GM12865 (cell line): ENCODE measurements at regions not wholly inside any gene's neighbourhood (a gene's known extent, or its start where the extent isn't known, plus 50 kb on each side); places are given as distances from the start of the nearest gene placed in this dataset.

Experiments
- DNase-seq: peaks from one replicate; pipeline ENCODE4 v3.0.0; 2010; ENCODE audit warnings: low read depth
- H3K4me3 ChIP-seq: 2 replicates; pipeline ENCODE4 v1.5.1; 2011; ENCODE audit warnings: mild to moderate bottlenecking, low read depth, low read length, control low read depth
- TF ChIP-seq, protein P1 (sequence below): IDR thresholded peaks from 2 replicates; pipeline ENCODE4 v1.5.1; 2011; ENCODE audit warnings: low read length, control low read depth, low read depth, inconsistent platforms; ENCODE audit not compliant: insufficient read depth; ENCODE audit errors: missing control alignments

DNA sequence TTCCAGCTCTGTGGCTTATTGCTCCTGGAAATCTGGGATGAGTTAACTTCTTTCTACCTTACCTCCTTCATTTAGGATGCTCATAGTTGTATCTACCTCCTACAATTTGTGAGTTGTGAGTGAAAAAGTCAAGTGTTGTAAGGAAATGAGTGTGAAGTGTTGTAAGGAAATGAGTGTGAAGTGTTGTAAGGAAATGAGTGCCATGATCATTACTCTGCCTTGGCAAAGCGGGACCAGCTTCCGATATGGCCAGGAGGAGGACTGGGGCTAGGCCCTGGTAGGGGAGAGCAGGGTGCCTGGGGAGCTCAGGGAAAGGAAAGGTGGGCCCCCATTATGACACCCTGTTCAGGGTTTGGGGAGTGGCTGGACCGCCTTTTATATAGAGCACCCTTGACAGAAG, 435.2 kb downstream of the FGF9 start:
- DNase-seq, result no peak
- no peak overlapping the region for H3K4me3 ChIP-seq
- TF ChIP-seq, protein P1, sequence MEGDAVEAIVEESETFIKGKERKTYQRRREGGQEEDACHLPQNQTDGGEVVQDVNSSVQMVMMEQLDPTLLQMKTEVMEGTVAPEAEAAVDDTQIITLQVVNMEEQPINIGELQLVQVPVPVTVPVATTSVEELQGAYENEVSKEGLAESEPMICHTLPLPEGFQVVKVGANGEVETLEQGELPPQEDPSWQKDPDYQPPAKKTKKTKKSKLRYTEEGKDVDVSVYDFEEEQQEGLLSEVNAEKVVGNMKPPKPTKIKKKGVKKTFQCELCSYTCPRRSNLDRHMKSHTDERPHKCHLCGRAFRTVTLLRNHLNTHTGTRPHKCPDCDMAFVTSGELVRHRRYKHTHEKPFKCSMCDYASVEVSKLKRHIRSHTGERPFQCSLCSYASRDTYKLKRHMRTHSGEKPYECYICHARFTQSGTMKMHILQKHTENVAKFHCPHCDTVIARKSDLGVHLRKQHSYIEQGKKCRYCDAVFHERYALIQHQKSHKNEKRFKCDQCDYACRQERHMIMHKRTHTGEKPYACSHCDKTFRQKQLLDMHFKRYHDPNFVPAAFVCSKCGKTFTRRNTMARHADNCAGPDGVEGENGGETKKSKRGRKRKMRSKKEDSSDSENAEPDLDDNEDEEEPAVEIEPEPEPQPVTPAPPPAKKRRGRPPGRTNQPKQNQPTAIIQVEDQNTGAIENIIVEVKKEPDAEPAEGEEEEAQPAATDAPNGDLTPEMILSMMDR, result no peak

DNA sequence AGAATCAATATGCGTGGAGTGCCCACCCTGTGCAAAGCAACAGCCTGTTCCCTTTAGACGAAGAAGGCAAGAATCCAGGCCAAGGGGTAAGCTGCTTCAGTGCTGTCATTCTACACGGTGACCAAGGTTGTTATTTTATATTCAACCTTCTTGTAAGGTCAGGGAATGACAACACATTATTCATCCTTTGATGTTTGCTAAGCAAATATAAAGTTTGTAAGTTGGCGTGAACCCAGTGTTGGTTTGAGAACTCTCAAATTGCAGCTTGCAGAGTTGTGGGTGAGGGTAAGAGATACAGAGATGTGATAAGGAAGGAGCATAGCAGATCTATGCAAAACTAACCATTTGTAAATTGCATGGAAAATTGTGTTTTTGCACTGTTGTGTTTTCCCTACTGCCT, 436.7 kb downstream of the FGF9 start:
- TF ChIP-seq, protein P1, result no peak
- DNase-seq, result no peak
- no peak overlapping the region for H3K4me3 ChIP-seq

DNA sequence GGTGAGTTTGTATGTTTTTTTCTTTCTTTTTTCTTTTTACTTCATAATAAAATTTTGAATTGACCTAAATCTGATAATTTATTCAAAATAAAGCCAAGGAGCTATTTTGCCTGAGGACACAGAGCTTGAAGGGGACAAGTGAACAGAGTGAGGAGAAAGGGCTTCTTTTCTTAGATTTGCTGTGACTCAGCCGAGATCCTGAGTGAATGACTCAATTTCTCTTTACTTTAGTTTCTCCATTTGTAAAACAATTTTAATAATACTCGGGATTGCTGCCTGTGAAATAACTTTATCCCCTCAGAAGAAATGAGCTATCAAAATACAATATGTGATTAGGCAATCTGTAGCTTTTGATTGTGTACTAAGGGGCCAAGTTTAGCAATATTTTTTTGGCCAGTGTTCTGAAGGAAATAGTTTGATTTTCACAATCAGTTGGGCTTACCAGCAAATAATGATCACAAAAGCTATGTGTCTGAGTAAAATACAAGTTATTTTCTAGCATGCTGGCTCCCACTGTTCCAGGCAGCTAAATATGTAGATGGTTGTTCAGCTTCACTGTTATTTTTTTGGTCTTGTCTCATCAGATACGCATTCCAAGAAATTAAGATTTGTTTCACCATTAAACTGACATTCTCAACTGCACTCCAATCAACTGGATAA, 437.5 kb downstream of the FGF9 start:
- no peak overlapping the region for H3K4me3 ChIP-seq
- TF ChIP-seq, protein P1, result no peak
- DNase-seq, result no peak

DNA sequence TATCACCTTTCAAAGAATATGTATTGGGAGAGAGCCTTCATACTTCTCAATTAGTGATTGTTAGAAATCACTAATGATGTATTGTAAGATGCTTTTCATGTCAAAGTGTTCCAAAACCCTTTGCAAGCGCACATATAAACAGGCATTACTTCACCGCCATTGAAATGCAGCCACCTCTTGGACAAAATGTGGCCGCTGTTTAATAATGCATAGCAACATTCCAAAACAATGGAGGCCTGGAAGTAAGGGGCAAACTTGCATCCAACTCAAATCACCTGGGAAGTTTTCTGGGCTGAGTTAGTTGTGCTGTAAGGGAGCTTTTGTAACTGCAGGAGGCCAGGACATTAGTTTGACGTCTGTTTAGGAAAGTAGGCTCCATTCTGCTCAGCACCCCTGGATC, 438.1 kb downstream of the FGF9 start:
- DNase-seq, result no peak
- TF ChIP-seq, protein P1, result no peak
- H3K4me3 ChIP-seq, result no peak overlapping the region

DNA sequence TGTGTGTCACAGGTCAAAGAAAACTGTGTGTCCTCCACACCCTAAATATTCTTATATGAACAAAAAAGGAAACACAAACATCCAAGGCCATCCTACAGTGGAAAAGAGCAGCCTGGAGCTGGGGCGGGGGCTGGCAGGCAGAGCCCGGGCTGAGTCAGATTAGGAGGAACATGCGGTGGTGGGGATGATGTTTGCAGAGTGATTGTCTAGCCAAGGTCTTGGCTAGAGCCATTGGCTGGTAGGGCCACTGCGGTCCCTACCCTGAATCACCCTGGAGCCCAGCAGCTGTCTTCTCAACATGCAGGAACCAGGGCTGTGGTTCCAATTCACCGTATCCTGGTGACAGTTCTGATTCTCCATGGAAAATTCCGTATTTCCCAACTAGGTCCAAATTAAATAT, 439.5 kb downstream of the FGF9 start:
- no peak overlapping the region for H3K4me3 ChIP-seq
- TF ChIP-seq, protein P1, result no peak
- no peak for DNase-seq

DNA sequence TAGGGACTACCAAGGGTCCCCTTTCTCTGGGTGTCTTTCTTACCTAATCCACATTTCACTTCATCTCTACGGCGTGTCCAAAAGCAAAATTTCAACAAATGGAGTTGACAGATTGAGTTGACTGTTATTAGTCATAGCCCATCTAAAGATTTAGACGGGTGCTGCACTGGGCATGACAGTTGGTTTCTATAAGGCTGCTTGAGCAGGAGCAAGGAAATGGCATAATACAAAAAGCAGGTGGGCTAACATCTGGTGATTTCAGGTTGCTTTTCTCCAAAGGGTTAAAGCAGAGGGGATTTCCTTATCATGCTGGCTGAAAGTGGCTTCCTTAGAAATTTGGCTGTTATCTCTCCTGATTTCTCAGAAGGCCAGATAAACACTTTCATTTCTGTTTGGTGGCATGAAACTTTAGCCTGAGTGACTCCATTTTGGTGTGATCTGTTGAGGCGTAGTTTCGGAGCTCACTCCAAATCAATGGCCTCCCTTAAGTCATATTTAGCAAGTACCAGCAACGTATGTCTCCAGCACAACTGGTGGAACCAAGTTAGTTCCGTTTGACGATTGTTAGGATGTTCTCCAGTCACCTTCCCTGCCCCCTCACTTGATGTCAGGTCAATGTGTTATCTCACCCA, 440.4 kb downstream of the FGF9 start:
- DNase-seq, result peak; percentile 59
- TF ChIP-seq, protein P1, result no peak
- H3K4me3 ChIP-seq, result no peak overlapping the region

DNA sequence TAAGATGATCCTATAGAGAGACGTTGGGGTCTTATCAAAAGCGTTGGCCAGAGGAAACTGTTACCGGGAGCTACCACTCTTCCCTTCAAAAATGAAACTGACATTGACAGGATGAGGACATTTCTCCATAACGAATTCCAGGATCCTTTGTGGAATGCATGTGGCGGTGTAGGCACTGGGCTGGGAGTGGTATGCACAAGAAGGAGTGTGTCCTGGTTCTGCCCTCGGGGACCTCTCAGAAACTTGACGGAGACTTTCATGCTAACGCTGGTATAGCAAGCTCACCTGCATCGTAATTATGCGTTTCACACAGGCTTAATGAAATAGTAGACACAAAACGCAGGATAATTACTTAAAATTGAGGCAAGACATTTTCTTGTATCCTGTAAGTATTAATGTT, 441.1 kb downstream of the FGF9 start:
- no peak for DNase-seq
- no peak overlapping the region for H3K4me3 ChIP-seq
- TF ChIP-seq, protein P1, result no peak
